Neural cell (in vitro differentiated cells): ENCODE measurements at regions not wholly inside any gene's neighbourhood (a gene's known extent, or its start where the extent isn't known, plus 50 kb on each side); places are given as distances from the start of the nearest gene placed in this dataset.

ENCODE experiments used
- H2AFZ ChIP-seq: fragments of 200-600, 300-800 bp; sonication (generic), shearing (Covaris generic); 2 replicates; pipeline ENCODE4 v1.6.0; 2014; ENCODE audit warnings: low read depth, mild to moderate bottlenecking, antibody characterized with exemption, low read length, moderate library complexity
- H3F3A ChIP-seq: fragments of 200-600 bp; shearing (Covaris generic); 2 replicates; pipeline ENCODE4 v1.6.1; 2016; ENCODE audit warnings: mild to moderate bottlenecking, moderate library complexity, mixed read lengths, antibody characterized with exemption, low read length; ENCODE audit not compliant: insufficient read depth, poor library complexity, severe bottlenecking
- H3K27ac ChIP-seq: fragments of 200-600, 300-800 bp; sonication (generic), shearing (Covaris generic); 2 replicates; pipeline ENCODE4 v1.5.1; 2014; ENCODE audit warnings: mild to moderate bottlenecking, low read length, moderate library complexity
- H3K27me3 ChIP-seq: fragments of 300-800, 200-600 bp; sonication (generic), shearing (Covaris generic); 2 replicates; pipeline ENCODE4 v1.6.0; 2014; ENCODE audit warnings: mild to moderate bottlenecking, low read depth, low read length, moderate library complexity; ENCODE audit not compliant: insufficient read depth
- H3K36me3 ChIP-seq: fragments of 300-800, 200-600 bp; sonication (generic), shearing (Covaris generic); 2 replicates; pipeline ENCODE4 v1.5.1; 2014; ENCODE audit warnings: mild to moderate bottlenecking, antibody characterized with exemption, low read length, moderate library complexity; ENCODE audit not compliant: insufficient read depth
- H3K4me2 ChIP-seq: fragments of 300-800, 200-600 bp; sonication (generic), shearing (Covaris generic); 2 replicates; pipeline ENCODE4 v1.6.0; 2014; ENCODE audit warnings: mild to moderate bottlenecking, low read length
- H3K4me3 ChIP-seq: fragments of 300-800, 200-600 bp; sonication (generic), shearing (Covaris generic); 2 replicates; pipeline ENCODE4 v1.5.1; 2014; ENCODE audit warnings: mild to moderate bottlenecking, low read length, moderate library complexity
- H3K79me2 ChIP-seq: fragments of 200-600 bp; shearing (Covaris generic); replicated peaks from 2 replicates; pipeline ENCODE4 v1.6.0; 2014; ENCODE audit warnings: mild to moderate bottlenecking, low read length, moderate library complexity; ENCODE audit not compliant: insufficient read depth
- H3K9ac ChIP-seq: fragments of 300-800, 200-600 bp; sonication (generic), shearing (Covaris generic); 2 replicates; pipeline ENCODE4 v1.6.1; 2016; ENCODE audit warnings: mild to moderate bottlenecking, low read length, mixed read lengths
- H3K9me2 ChIP-seq: fragments of 200-600 bp; shearing (Covaris generic); 2 replicates; pipeline ENCODE4 v1.6.1; 2016; ENCODE audit warnings: mild to moderate bottlenecking, low read length, mixed read lengths; ENCODE audit not compliant: insufficient read depth
- H3K9me3 ChIP-seq: fragments of 200-600, 300-800 bp; sonication (generic), shearing (Covaris generic); 2 replicates; pipeline ENCODE4 v1.6.1; 2016; ENCODE audit warnings: mild to moderate bottlenecking, mixed run types, low read length, moderate library complexity, mixed read lengths
- H4K20me1 ChIP-seq: fragments of 200-600 bp; shearing (Covaris generic); 2 replicates; pipeline ENCODE4 v1.6.1; 2016; ENCODE audit warnings: mild to moderate bottlenecking, mixed run types; ENCODE audit not compliant: insufficient read depth
- EP300 ChIP-seq: fragments of 450-650 bp; conservative IDR thresholded peaks from 2 replicates; pipeline ENCODE4 v1.6.1; 2014; ENCODE audit warnings: antibody characterized with exemption, mild to moderate bottlenecking, moderate library complexity; ENCODE audit not compliant: poor library complexity, severe bottlenecking
- EZH2 ChIP-seq: fragments of 200-600, 300-800 bp; shearing (Covaris generic), sonication (generic); IDR thresholded peaks from 2 replicates; pipeline ENCODE4 v1.6.1; 2014; ENCODE audit warnings: antibody characterized with exemption, low read length, borderline replicate concordance, mild to moderate bottlenecking; ENCODE audit not compliant: insufficient read depth, poor library complexity, severe bottlenecking
- MXI1 ChIP-seq: fragments of 450-650 bp; conservative IDR thresholded peaks from 2 replicates; pipeline ENCODE4 v1.6.1; 2014; ENCODE audit warnings: antibody characterized with exemption, mild to moderate bottlenecking; ENCODE audit not compliant: poor library complexity, severe bottlenecking
- POLR2AphosphoS5 ChIP-seq: IDR thresholded peaks from 2 replicates; pipeline ENCODE4 v1.6.1; 2012
- RAD21 ChIP-seq: fragments of 450-650 bp; conservative IDR thresholded peaks from 2 replicates; pipeline ENCODE4 v1.6.1; 2014; ENCODE audit warnings: antibody characterized with exemption, mild to moderate bottlenecking, moderate library complexity
- SMC3 ChIP-seq: fragments of 450-650 bp; conservative IDR thresholded peaks from 2 replicates; pipeline ENCODE4 v1.6.1; 2014; ENCODE audit warnings: antibody characterized with exemption, mild to moderate bottlenecking, moderate library complexity; ENCODE audit not compliant: poor library complexity
- TAF1 ChIP-seq: IDR thresholded peaks from 2 replicates; pipeline ENCODE4 v1.6.1; 2012; ENCODE audit warnings: low read depth
- TF ChIP-seq, protein P1 (sequence below): fragments of 450-650 bp; IDR thresholded peaks from 2 replicates; pipeline ENCODE4 v1.5.1; 2014; ENCODE audit warnings: antibody characterized with exemption, mild to moderate bottlenecking, moderate library complexity; ENCODE audit not compliant: poor library complexity, severe bottlenecking
- TF ChIP-seq, protein P2 (sequence below): IDR thresholded peaks from 2 replicates; pipeline ENCODE4 v1.6.1; 2012; ENCODE audit warnings: borderline replicate concordance

DNA sequence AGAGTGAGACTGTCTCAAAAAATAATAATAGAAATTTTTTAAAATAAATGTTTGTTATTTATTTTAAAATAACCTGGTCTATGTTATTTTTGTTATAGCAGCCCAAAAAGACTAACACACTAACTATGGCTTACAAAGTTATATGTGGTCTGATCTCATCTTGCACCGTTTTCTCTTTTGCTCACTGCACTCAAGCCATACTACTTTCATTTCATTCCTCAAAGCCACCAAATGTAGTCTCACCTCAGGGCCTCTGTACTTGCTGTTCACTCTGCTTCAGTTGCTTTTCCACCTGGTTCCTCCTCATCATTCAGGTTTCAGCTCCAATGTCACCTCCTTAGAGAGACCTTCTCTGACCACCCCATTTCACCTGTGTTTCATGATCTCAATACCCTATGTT, 55.2 kb upstream of the MDM1 start:
- no peak overlapping the region for H3K27ac ChIP-seq
- H2AFZ ChIP-seq = no peak overlapping the region
- no peaks in the 10 kb centered on the region for H3K36me3 ChIP-seq
- no peaks in the 10 kb centered on the region for H3K79me2 ChIP-seq
- H3K9me3 ChIP-seq = no peaks in the 10 kb centered on the region
- TF ChIP-seq RAD21 (no peak), POLR2AphosphoS5 (no peak), TAF1 (no peak), EZH2 (no peak), EP300 (no peak), SMC3 (no peak), MXI1 (no peak)
- TF ChIP-seq, protein P1, sequence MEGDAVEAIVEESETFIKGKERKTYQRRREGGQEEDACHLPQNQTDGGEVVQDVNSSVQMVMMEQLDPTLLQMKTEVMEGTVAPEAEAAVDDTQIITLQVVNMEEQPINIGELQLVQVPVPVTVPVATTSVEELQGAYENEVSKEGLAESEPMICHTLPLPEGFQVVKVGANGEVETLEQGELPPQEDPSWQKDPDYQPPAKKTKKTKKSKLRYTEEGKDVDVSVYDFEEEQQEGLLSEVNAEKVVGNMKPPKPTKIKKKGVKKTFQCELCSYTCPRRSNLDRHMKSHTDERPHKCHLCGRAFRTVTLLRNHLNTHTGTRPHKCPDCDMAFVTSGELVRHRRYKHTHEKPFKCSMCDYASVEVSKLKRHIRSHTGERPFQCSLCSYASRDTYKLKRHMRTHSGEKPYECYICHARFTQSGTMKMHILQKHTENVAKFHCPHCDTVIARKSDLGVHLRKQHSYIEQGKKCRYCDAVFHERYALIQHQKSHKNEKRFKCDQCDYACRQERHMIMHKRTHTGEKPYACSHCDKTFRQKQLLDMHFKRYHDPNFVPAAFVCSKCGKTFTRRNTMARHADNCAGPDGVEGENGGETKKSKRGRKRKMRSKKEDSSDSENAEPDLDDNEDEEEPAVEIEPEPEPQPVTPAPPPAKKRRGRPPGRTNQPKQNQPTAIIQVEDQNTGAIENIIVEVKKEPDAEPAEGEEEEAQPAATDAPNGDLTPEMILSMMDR = no peak
- TF ChIP-seq, protein P2, sequence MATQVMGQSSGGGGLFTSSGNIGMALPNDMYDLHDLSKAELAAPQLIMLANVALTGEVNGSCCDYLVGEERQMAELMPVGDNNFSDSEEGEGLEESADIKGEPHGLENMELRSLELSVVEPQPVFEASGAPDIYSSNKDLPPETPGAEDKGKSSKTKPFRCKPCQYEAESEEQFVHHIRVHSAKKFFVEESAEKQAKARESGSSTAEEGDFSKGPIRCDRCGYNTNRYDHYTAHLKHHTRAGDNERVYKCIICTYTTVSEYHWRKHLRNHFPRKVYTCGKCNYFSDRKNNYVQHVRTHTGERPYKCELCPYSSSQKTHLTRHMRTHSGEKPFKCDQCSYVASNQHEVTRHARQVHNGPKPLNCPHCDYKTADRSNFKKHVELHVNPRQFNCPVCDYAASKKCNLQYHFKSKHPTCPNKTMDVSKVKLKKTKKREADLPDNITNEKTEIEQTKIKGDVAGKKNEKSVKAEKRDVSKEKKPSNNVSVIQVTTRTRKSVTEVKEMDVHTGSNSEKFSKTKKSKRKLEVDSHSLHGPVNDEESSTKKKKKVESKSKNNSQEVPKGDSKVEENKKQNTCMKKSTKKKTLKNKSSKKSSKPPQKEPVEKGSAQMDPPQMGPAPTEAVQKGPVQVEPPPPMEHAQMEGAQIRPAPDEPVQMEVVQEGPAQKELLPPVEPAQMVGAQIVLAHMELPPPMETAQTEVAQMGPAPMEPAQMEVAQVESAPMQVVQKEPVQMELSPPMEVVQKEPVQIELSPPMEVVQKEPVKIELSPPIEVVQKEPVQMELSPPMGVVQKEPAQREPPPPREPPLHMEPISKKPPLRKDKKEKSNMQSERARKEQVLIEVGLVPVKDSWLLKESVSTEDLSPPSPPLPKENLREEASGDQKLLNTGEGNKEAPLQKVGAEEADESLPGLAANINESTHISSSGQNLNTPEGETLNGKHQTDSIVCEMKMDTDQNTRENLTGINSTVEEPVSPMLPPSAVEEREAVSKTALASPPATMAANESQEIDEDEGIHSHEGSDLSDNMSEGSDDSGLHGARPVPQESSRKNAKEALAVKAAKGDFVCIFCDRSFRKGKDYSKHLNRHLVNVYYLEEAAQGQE = no peak
- no peak overlapping the region for H3K9ac ChIP-seq
- H3F3A ChIP-seq = no peaks in the 10 kb centered on the region
- H3K9me2 ChIP-seq = no peaks in the 10 kb centered on the region
- no peak overlapping the region for H3K4me3 ChIP-seq
- H3K4me2 ChIP-seq = no peak overlapping the region
- no peaks in the 10 kb centered on the region for H3K27me3 ChIP-seq
- H4K20me1 ChIP-seq = no peaks in the 10 kb centered on the region

DNA sequence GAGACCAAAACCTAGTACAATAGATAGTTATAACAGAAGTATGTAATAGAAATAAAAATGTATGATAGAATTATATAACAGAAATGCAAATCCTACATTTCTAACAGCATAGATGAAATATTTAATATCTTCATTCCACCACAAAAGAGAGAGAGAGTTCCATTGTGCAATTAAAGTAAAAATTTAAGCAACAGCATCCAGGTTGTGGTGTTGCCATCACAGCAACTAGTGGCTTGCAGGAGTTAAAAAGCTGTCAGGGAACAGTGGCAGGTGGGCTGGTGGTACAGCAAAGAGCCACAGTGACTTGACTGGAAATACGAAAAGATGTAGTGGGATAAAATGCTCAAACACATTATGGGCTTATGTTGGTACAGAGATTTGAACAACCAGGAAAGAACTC, 57.1 kb upstream of the MDM1 start:
- no peaks in the 10 kb centered on the region for H3K36me3 ChIP-seq
- H3K79me2 ChIP-seq = no peaks in the 10 kb centered on the region
- H2AFZ ChIP-seq = no peak overlapping the region
- no peak overlapping the region for H3K4me2 ChIP-seq
- H3K9me2 ChIP-seq = no peaks in the 10 kb centered on the region
- H3K9me3 ChIP-seq = no peaks in the 10 kb centered on the region
- no peak overlapping the region for H3K9ac ChIP-seq
- H3K27me3 ChIP-seq = no peaks in the 10 kb centered on the region
- H4K20me1 ChIP-seq = no peaks in the 10 kb centered on the region
- no peak overlapping the region for H3K27ac ChIP-seq
- TF ChIP-seq, protein P1 = no peak
- TF ChIP-seq EZH2 (no peak), RAD21 (no peak), POLR2AphosphoS5 (no peak), TAF1 (no peak), MXI1 (no peak), EP300 (no peak), SMC3 (no peak)
- TF ChIP-seq, protein P2 = no peak
- no peak overlapping the region for H3K4me3 ChIP-seq
- H3F3A ChIP-seq = no peaks in the 10 kb centered on the region
